Uterus (tissue), 3 donors: ENCODE measurements at regions not wholly inside any gene's neighbourhood (a gene's known extent, or its start where the extent isn't known, plus 50 kb on each side); places are given as distances from the start of the nearest gene placed in this dataset.

ENCODE experiments used
- DNase-seq, 2 donors: peaks; one replicate each; pipeline ENCODE4 v3.0.0-alpha.2; 2019 to 2020
- H3K27ac ChIP-seq, 2 donors: fragments of 200-600 bp; sonication (generic); 1 replicate in 1 of 2; 2 replicates in 1 of 2; pipeline ENCODE4 v1.5.1; 2016 to 2018
- H3K27me3 ChIP-seq, 2 donors: fragments of 200-600 bp; sonication (generic); one replicate each; pipeline ENCODE4 v1.5.1; 2018 to 2019; ENCODE audit warnings: control low read depth in 1 of 2
- H3K36me3 ChIP-seq, 2 donors: fragments of 200-600 bp; sonication (generic); one replicate each; pipeline ENCODE4 v1.5.1; 2019; ENCODE audit warnings: control low read depth in 1 of 2
- H3K4me1 ChIP-seq, 2 donors: fragments of 200-600 bp; sonication (generic); one replicate each; pipeline ENCODE4 v1.5.1; 2018 to 2019; ENCODE audit warnings: control low read depth in 1 of 2
- H3K4me3 ChIP-seq, 2 donors: fragments of 200-600 bp; sonication (generic); 1 replicate in 1 of 2; 2 replicates in 1 of 2; pipeline ENCODE4 v1.5.1; 2018 to 2019; ENCODE audit warnings: mild to moderate bottlenecking in 1 of 2
- H3K9me3 ChIP-seq, 2 donors: fragments of 200-600 bp; sonication (generic); one replicate each; pipeline ENCODE4 v1.5.1; 2019; ENCODE audit warnings: control low read depth in 1 of 2
- CTCF ChIP-seq, 4 experiments: fragments of 200-600 bp in 2 of 4; fragments of 450-650 bp in 2 of 4; sonication (generic) in 2 of 4; IDR thresholded peaks; one replicate each; pipeline ENCODE4 v1.5.1; 2016 to 2019; ENCODE audit warnings: antibody characterized with exemption in 4 of 4, mild to moderate bottlenecking in 2 of 4, moderate library complexity in 1 of 4
- POLR2A ChIP-seq, 2 donors: fragments of 450-650 bp; IDR thresholded peaks; one replicate each; pipeline ENCODE4 v1.6.1; 2016; ENCODE audit warnings: antibody characterized with exemption in 2 of 2, mild to moderate bottlenecking in 1 of 2, moderate library complexity in 1 of 2
- intact Hi-C: fragments of 100-400 bp; cut with DNase I; formaldehyde crosslinking; loops from one replicate; pipeline ENCODE4 v1.15.1; 2023; ENCODE audit warnings: low total_unique reads
- donor health status: DM: yes; HTN: yes; CAD: no.

- DNase-seq = peak; percentile 37 to 43
- Histone ChIP-seq H3K4me3 (no peak overlapping the region), H3K9me3 (no peaks in the 10 kb centered on the region), H3K36me3 (no peaks in the 10 kb centered on the region), H3K4me1 (peaks cover 0 to 4% of the 10 kb centered on the region in 2 donors), H3K27me3 (no peaks in the 10 kb centered on the region), H3K27ac (peak overlapping the region; percentile 68 to 83)
- intact Hi-C loops = no loop called here
- TF ChIP-seq CTCF (IDR thresholded peaks at IDR 0.05) (no peak), POLR2A (IDR thresholded peaks at IDR 0.05) (no peak)
These were observed 60.2 kb downstream of the ADAMTS1 start for GRCh38 chr21:26784974-26785373.

GRCh38 chr21:26783466-26784195, 61.6 kb downstream of the ADAMTS1 start:
- intact Hi-C loops = no loop called here
- TF ChIP-seq POLR2A (IDR thresholded peaks at IDR 0.05) (no peak), CTCF (IDR thresholded peaks at IDR 0.05) (no peak)

GRCh38 chr21:26782747-26783146, 62.5 kb downstream of the ADAMTS1 start:
- intact Hi-C loops = no loop called here
- Histone ChIP-seq H3K4me3 (no peak overlapping the region), H3K27me3 (no peaks in the 10 kb centered on the region), H3K36me3 (no peaks in the 10 kb centered on the region), H3K27ac (peak overlapping the region; percentile 68 to 83), H3K4me1 (peaks cover 0 to 4% of the 10 kb centered on the region in 2 donors), H3K9me3 (no peaks in the 10 kb centered on the region)
- TF ChIP-seq POLR2A (IDR thresholded peaks at IDR 0.05) = no peak
- no peak for TF ChIP-seq CTCF (IDR thresholded peaks at IDR 0.05)
- DNase-seq = no peak

More at GRCh38 chr21:26783466-26784195, 61.6 kb downstream of the ADAMTS1 start:
- Histone ChIP-seq H3K4me1 (peaks cover 0 to 4% of the 10 kb centered on the region in 2 donors), H3K36me3 (no peaks in the 10 kb centered on the region), H3K4me3 (no peak overlapping the region), H3K27ac (peak overlapping the region; percentile 68 to 83), H3K27me3 (no peaks in the 10 kb centered on the region), H3K9me3 (no peaks in the 10 kb centered on the region)
- no peak for DNase-seq

GRCh38 chr21:26782331-26782730, 62.9 kb downstream of the ADAMTS1 start:
- peak overlapping the region; percentile 68 to 83 for H3K27ac ChIP-seq
- H3K4me3 ChIP-seq = no peak overlapping the region
- peaks cover 0 to 4% of the 10 kb centered on the region in 2 donors for H3K4me1 ChIP-seq
- no peaks in the 10 kb centered on the region for H3K9me3 ChIP-seq
- intact Hi-C loops = no loop called here
- H3K36me3 ChIP-seq = no peaks in the 10 kb centered on the region
- no peaks in the 10 kb centered on the region for H3K27me3 ChIP-seq
- DNase-seq = no peak
- TF ChIP-seq CTCF (IDR thresholded peaks at IDR 0.05) (no peak), POLR2A (IDR thresholded peaks at IDR 0.05) (no peak)

- intact Hi-C loops = no loop called here
- peak overlapping the region; percentile 68 to 83 for H3K27ac ChIP-seq
These were observed 63.9 kb downstream of the ADAMTS1 start for GRCh38 chr21:26781331-26781730.

More at GRCh38 chr21:26781331-26781730, 63.9 kb downstream of the ADAMTS1 start:
- no peak overlapping the region for H3K4me3 ChIP-seq
- TF ChIP-seq CTCF (IDR thresholded peaks at IDR 0.05) (no peak), POLR2A (IDR thresholded peaks at IDR 0.05) (no peak)
- peaks cover 0 to 4% of the 10 kb centered on the region in 2 donors for H3K4me1 ChIP-seq
- no peaks in the 10 kb centered on the region for H3K27me3 ChIP-seq
- no peaks in the 10 kb centered on the region for H3K9me3 ChIP-seq
- H3K36me3 ChIP-seq = no peaks in the 10 kb centered on the region
- DNase-seq = no peak
